ENCODE measurements at regions not wholly inside any gene's neighbourhood (a gene's known extent, or its start where the extent isn't known, plus 50 kb on each side); places are given as distances from the start of the nearest gene placed in this dataset.
"Not testable (repeated sequence)": the region's sequence is repeated elsewhere in the genome, so short reads cannot be mapped to it uniquely, and the experiment has no call there.

DNA sequence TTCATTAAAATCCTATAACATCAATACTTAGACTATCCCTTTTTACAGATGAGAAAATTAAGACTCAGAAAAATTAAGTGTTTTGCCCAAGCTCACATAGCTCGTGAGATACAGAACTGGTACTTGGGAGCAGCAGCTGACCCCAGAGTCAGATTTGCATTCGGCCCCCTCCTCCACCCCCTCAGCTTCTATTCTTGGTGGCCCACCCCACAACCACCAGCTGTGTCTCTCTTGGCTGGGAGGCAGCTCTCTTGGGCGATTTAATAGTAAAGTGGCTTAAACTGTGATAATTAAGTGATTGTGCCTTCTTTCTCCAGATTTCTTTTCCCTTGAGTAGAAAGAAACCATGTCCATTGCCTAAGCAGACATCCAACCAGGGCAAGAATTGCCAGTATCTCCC lies 203.6 kb upstream of the PDZRN3 start:
- Mint-ChIP-seq H3K27ac (no peak overlapping the region), H3K36me3 (no peaks in the 10 kb centered on the region), H3K9me3 (peaks cover 0 to 12% (median 2%) of the 10 kb centered on the region in 11 donors), H3K27me3 (peaks cover 0 to 4% (median 0%) of the 10 kb centered on the region in 5 donors), H3K4me1 (no peaks in the 10 kb centered on the region), H3K4me3 (no peak overlapping the region)
- Histone ChIP-seq H3K27ac (ENCODE audit: low read depth, low read length) (no peak overlapping the region), H3K4me1 (ENCODE audit: control insufficient read depth in 2 of 2, insufficient read depth in 2 of 2, low read length in 2 of 2) (no peaks in the 10 kb centered on the region), H3K4me3 (ENCODE audit: low read length) (no peak overlapping the region), H3K36me3 (ENCODE audit: control insufficient read depth in 2 of 3, insufficient read depth in 3 of 3, low read length in 3 of 3) (no peaks in the 10 kb centered on the region), H3K9me3 (ENCODE audit: control insufficient read depth in 2 of 3, low read length in 3 of 3) (no peaks in the 10 kb centered on the region), H3K27me3 (ENCODE audit: control insufficient read depth in 2 of 2, insufficient read depth in 2 of 2, low read length in 2 of 2) (no peaks in the 10 kb centered on the region)
- DNase-seq, result no peak
- intact Hi-C loops (cut with micrococcal nuclease), result no loop called here
- ChIA-PET POLR2A (no interaction called here), CTCF (no interaction called here)
- ATAC-seq, result no peak

DNA sequence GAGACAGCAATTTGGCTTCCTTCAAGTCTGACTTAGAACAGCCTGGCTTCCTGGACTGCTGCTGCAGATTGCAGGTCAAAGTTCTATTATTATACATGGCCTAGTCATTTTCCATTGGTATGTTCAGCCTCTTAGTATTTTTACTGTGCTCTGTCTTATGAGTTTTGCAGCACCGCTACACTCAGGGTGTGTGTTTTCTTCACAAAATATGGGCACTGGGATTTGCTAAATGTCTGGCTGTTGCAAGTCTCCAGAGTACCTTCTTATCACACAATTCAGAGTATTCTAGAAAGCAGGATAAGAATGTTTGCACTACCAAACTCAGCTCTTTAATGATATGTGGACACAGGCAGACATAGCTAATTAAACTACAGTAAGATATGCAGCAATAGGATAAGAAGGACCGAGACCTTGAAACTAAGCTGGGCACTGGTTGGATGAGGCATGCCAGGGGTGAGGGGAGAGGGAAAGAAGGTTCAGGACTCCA lies 203.0 kb upstream of the PDZRN3 start:
- H3K27ac ChIP-seq (ENCODE audit: low read depth, low read length), result no peak overlapping the region
- peaks cover 0 to 4% (median 0%) of the 10 kb centered on the region in 5 donors for H3K27me3 Mint-ChIP-seq
- peaks cover 0 to 13% (median 2%) of the 10 kb centered on the region in 11 donors for H3K9me3 Mint-ChIP-seq
- intact Hi-C loops (cut with micrococcal nuclease), result no loop called here
- ATAC-seq (no peak), DNase-seq (no peak)
- POLR2A ChIA-PET, result no interaction called here
- no peaks in the 10 kb centered on the region for H3K9me3 ChIP-seq (ENCODE audit: control insufficient read depth in 2 of 3, low read length in 3 of 3)
- no peaks in the 10 kb centered on the region for H3K36me3 ChIP-seq (ENCODE audit: control insufficient read depth in 2 of 3, insufficient read depth in 3 of 3, low read length in 3 of 3)
- H3K4me3 ChIP-seq (ENCODE audit: low read length), result no peak overlapping the region
- H3K27me3 ChIP-seq (ENCODE audit: control insufficient read depth in 2 of 2, insufficient read depth in 2 of 2, low read length in 2 of 2), result no peaks in the 10 kb centered on the region
- no peaks in the 10 kb centered on the region for H3K4me1 Mint-ChIP-seq
- no peak overlapping the region for H3K27ac Mint-ChIP-seq
- CTCF ChIA-PET, result no interaction called here
- no peaks in the 10 kb centered on the region for H3K4me1 ChIP-seq (ENCODE audit: control insufficient read depth in 2 of 2, insufficient read depth in 2 of 2, low read length in 2 of 2)
- no peak overlapping the region for H3K4me3 Mint-ChIP-seq
- H3K36me3 Mint-ChIP-seq, result no peaks in the 10 kb centered on the region

DNA sequence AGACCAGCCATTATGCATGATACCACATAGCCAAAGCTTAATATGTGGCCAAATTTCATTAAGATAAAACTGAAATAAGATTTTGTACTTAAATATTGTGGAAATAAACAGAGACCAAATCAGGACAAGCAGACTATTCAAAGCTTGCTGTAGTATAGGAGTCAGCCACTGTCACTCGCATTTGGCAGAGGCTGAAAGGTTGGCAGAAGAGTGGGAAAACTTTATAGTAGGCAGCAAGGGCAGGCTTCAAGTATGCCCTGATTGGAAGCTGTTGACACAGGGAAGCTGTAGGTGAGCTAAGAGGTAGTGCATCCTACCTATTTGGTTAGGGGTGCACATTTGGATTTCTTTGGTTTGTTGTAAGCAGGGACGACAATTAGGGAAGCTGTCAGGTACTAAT lies 202.5 kb upstream of the PDZRN3 start:
- Mint-ChIP-seq H3K36me3 (no peaks in the 10 kb centered on the region), H3K27ac (no peak overlapping the region), H3K4me1 (no peaks in the 10 kb centered on the region), H3K27me3 (peaks cover 0 to 4% (median 0%) of the 10 kb centered on the region in 5 donors), H3K9me3 (peaks cover 0 to 13% (median 5%) of the 10 kb centered on the region in 11 donors), H3K4me3 (no peak overlapping the region)
- Histone ChIP-seq H3K27ac (ENCODE audit: low read depth, low read length) (no peak overlapping the region), H3K4me1 (ENCODE audit: control insufficient read depth in 2 of 2, insufficient read depth in 2 of 2, low read length in 2 of 2) (no peaks in the 10 kb centered on the region), H3K36me3 (ENCODE audit: control insufficient read depth in 2 of 3, insufficient read depth in 3 of 3, low read length in 3 of 3) (no peaks in the 10 kb centered on the region), H3K4me3 (ENCODE audit: low read length) (no peak overlapping the region), H3K9me3 (ENCODE audit: control insufficient read depth in 2 of 3, low read length in 3 of 3) (no peaks in the 10 kb centered on the region), H3K27me3 (ENCODE audit: control insufficient read depth in 2 of 2, insufficient read depth in 2 of 2, low read length in 2 of 2) (no peaks in the 10 kb centered on the region)
- ChIA-PET CTCF (no interaction called here), POLR2A (no interaction called here)
- intact Hi-C loops (cut with micrococcal nuclease), result no loop called here
- DNase-seq, result no peak
- no peak for ATAC-seq

DNA sequence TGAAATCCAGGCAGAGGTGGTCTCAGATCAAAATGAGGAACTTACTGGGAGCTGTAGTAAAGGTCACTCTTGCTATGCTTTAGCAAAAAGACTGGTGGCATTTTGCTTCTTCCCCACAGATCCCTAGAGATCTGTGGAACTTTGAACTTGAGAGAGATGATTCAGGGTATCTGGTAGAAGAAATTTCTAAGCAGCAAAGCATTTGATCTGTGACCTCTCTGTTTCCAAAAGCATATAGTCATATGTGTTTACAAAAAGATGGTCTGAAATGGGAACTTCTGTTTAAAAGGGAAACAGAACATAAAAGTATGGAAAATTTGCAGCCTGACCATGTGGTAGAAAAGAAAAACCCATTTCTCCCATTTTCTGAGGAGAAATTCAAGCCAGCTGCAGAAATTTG lies 196.2 kb upstream of the PDZRN3 start:
- intact Hi-C loops (cut with micrococcal nuclease); H3K27me3 Mint-ChIP-seq; ATAC-seq; H3K9me3 ChIP-seq (ENCODE audit: control insufficient read depth in 2 of 3, low read length in 3 of 3); H3K4me3 ChIP-seq (ENCODE audit: low read length); H3K27me3 ChIP-seq (ENCODE audit: control insufficient read depth in 2 of 2, insufficient read depth in 2 of 2, low read length in 2 of 2); DNase-seq; H3K27ac ChIP-seq (ENCODE audit: low read depth, low read length); CTCF ChIA-PET; POLR2A ChIA-PET; H3K36me3 ChIP-seq (ENCODE audit: control insufficient read depth in 2 of 3, insufficient read depth in 3 of 3, low read length in 3 of 3); H3K27ac Mint-ChIP-seq; H3K4me3 Mint-ChIP-seq; H3K36me3 Mint-ChIP-seq; H3K4me1 ChIP-seq (ENCODE audit: control insufficient read depth in 2 of 2, insufficient read depth in 2 of 2, low read length in 2 of 2); H3K4me1 Mint-ChIP-seq: not testable (repeated sequence)
- H3K9me3 Mint-ChIP-seq, result peaks cover 1 to 25% (median 6%) of the 10 kb centered on the region in 11 donors

DNA sequence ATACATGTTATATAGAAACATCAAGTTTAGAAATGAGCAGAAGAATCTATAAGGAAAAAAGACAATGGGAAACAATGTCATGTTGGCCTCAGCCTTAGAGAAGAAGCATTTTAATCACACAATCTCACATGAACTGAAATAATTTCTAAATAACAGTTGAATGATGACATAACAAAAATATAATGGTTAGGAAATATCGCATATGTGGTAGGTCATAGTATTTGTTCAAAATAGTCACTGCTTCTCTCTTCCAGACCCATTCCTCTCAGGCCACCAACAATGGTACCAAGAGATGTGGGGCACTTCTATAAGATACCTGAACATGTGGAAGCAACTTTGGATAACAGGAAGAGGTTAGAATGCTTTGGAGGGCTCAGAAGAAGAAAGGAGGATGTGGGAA lies 195.7 kb upstream of the PDZRN3 start:
- Mint-ChIP-seq H3K27me3 (no peaks in the 10 kb centered on the region), H3K27ac (no peak overlapping the region), H3K9me3 (peaks cover 1 to 24% (median 6%) of the 10 kb centered on the region in 11 donors), H3K4me1 (no peaks in the 10 kb centered on the region), H3K36me3 (no peaks in the 10 kb centered on the region), H3K4me3 (no peak overlapping the region)
- DNase-seq (no peak), ATAC-seq (no peak)
- no peaks in the 10 kb centered on the region for H3K27me3 ChIP-seq (ENCODE audit: control insufficient read depth in 2 of 2, insufficient read depth in 2 of 2, low read length in 2 of 2)
- intact Hi-C loops (cut with micrococcal nuclease), result no loop called here
- no peaks in the 10 kb centered on the region for H3K9me3 ChIP-seq (ENCODE audit: control insufficient read depth in 2 of 3, low read length in 3 of 3)
- POLR2A ChIA-PET, result no interaction called here
- CTCF ChIA-PET, result no interaction called here
- H3K36me3 ChIP-seq (ENCODE audit: control insufficient read depth in 2 of 3, insufficient read depth in 3 of 3, low read length in 3 of 3), result no peaks in the 10 kb centered on the region
- no peak overlapping the region for H3K4me3 ChIP-seq (ENCODE audit: low read length)
- H3K27ac ChIP-seq (ENCODE audit: low read depth, low read length), result no peak overlapping the region
- H3K4me1 ChIP-seq (ENCODE audit: control insufficient read depth in 2 of 2, insufficient read depth in 2 of 2, low read length in 2 of 2), result no peaks in the 10 kb centered on the region

DNA sequence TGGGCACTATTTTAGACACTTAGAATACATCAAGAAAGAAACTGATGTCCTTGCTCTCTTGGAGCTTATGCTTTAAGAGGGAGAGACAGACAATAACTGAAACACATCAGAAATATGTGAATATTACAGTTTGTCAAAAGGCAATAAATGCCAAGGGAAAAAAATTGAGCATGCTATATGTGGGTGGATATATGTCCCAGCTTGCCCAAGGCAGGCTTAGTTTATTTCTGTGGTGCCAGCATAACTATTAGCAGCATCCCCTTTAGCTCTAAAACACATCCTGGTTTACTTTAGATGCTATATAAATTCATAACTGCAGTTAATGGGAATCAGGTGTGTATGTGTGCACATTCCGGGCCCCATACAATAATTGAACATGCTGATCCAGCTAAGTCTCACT lies 191.2 kb upstream of the PDZRN3 start:
- no peaks in the 10 kb centered on the region for H3K27me3 ChIP-seq (ENCODE audit: control insufficient read depth in 2 of 2, insufficient read depth in 2 of 2, low read length in 2 of 2)
- CTCF ChIA-PET, result no interaction called here
- H3K27ac ChIP-seq (ENCODE audit: low read depth, low read length), result no peak overlapping the region
- no peaks in the 10 kb centered on the region for H3K9me3 ChIP-seq (ENCODE audit: control insufficient read depth in 2 of 3, low read length in 3 of 3)
- H3K36me3 ChIP-seq (ENCODE audit: control insufficient read depth in 2 of 3, insufficient read depth in 3 of 3, low read length in 3 of 3), result no peaks in the 10 kb centered on the region
- Mint-ChIP-seq H3K36me3 (peaks cover 0 to 5% (median 0%) of the 10 kb centered on the region in 5 donors), H3K27ac (no peak overlapping the region), H3K4me3 (no peak overlapping the region), H3K9me3 (peaks cover 0 to 24% (median 12%) of the 10 kb centered on the region in 11 donors), H3K4me1 (no peaks in the 10 kb centered on the region), H3K27me3 (no peaks in the 10 kb centered on the region)
- no peak overlapping the region for H3K4me3 ChIP-seq (ENCODE audit: low read length)
- ATAC-seq (no peak), DNase-seq (no peak)
- POLR2A ChIA-PET, result no interaction called here
- H3K4me1 ChIP-seq (ENCODE audit: control insufficient read depth in 2 of 2, insufficient read depth in 2 of 2, low read length in 2 of 2), result no peaks in the 10 kb centered on the region
- intact Hi-C loops (cut with micrococcal nuclease), result no loop called here

DNA sequence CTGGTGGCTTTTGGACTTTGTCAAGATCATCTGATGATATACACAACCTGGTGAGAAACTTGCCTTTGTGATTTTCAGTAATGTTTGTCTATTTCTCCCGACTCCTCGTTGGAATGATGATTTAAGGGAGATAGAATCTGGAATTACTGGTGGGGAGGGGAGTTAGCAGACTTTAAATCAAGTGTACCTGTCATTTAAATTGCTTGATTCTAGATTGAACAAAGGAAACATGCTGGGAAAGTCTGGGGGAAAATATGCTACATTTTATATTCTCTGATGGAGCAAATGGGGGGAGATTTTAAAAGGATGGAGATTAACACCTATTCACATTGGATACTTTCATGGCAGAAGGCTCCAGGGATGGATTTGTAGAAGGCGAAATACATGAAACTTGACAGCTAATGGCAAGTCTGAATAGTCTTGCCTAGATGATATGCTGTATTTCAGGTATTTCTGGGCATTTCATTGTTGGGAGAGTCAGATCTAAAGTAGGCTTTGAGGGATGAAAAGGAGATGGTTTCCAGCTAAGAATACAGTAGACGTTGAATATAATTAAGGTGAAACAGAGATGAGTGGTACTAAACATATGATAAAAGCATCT lies 189.1 kb upstream of the PDZRN3 start:
- DNase-seq (no peak), ATAC-seq (no peak)
- Mint-ChIP-seq H3K9me3 (peaks cover 0 to 19% (median 10%) of the 10 kb centered on the region in 11 donors), H3K36me3 (peaks cover 0 to 5% (median 0%) of the 10 kb centered on the region in 5 donors), H3K4me1 (no peaks in the 10 kb centered on the region), H3K27me3 (no peaks in the 10 kb centered on the region), H3K27ac (no peak overlapping the region), H3K4me3 (no peak overlapping the region)
- Histone ChIP-seq H3K27me3 (ENCODE audit: control insufficient read depth in 2 of 2, insufficient read depth in 2 of 2, low read length in 2 of 2) (no peaks in the 10 kb centered on the region), H3K4me1 (ENCODE audit: control insufficient read depth in 2 of 2, insufficient read depth in 2 of 2, low read length in 2 of 2) (no peaks in the 10 kb centered on the region), H3K4me3 (ENCODE audit: low read length) (no peak overlapping the region), H3K36me3 (ENCODE audit: control insufficient read depth in 2 of 3, insufficient read depth in 3 of 3, low read length in 3 of 3) (no peaks in the 10 kb centered on the region), H3K9me3 (ENCODE audit: control insufficient read depth in 2 of 3, low read length in 3 of 3) (no peaks in the 10 kb centered on the region), H3K27ac (ENCODE audit: low read depth, low read length) (no peak overlapping the region)
- CTCF ChIA-PET, result no interaction called here
- POLR2A ChIA-PET, result no interaction called here
- intact Hi-C loops (cut with micrococcal nuclease), result no loop called here

Data from naive thymus-derived CD4-positive, alpha-beta T cell (primary cell).